ENCODE measurements at regions not wholly inside any gene's neighbourhood (a gene's known extent, or its start where the extent isn't known, plus 50 kb on each side); places are given as distances from the start of the nearest gene placed in this dataset.
"Not testable (repeated sequence)": the region's sequence is repeated elsewhere in the genome, so short reads cannot be mapped to it uniquely, and the experiment has no call there.

GRCh38 chr21:7916329-7917303 is 2604.8 kb upstream of the TPTE start:
- H2AFZ ChIP-seq (ENCODE audit: low read depth, low read length): no peak overlapping the region
- H3K4me2 ChIP-seq (ENCODE audit: insufficient read depth, low read length): no peak overlapping the region
- no peak for ATAC-seq (ENCODE audit: insufficient read depth, low read depth)
- no peak for DNase-seq
- H3K36me3 ChIP-seq (ENCODE audit: insufficient read depth, low read length): no peaks in the 10 kb centered on the region
- H3K9ac ChIP-seq (ENCODE audit: low read depth, low read length): no peak overlapping the region
- H3K27me3 ChIP-seq (ENCODE audit: insufficient read depth, low read length, poor library complexity): no peaks in the 10 kb centered on the region
- no peaks in the 10 kb centered on the region for H3K9me3 ChIP-seq (ENCODE audit: insufficient read depth, low read length, severe bottlenecking)
- no peaks in the 10 kb centered on the region for H3K4me1 ChIP-seq (ENCODE audit: insufficient read depth, low read length)
- H3K79me2 ChIP-seq (ENCODE audit: insufficient read depth, low read length): no peaks in the 10 kb centered on the region
- H3K4me3 ChIP-seq (ENCODE audit: low read depth in 1 of 2, low read length in 2 of 2): no peak overlapping the region
- H3K27ac ChIP-seq (ENCODE audit: low read length): no peak overlapping the region
- no peak for TF ChIP-seq CTCF (IDR thresholded peaks at IDR 0.05; ENCODE audit: borderline replicate concordance, extremely low read depth, low read length, poor library complexity, severe bottlenecking)
- TF ChIP-seq EZH2 (IDR thresholded peaks at IDR 0.05; ENCODE audit: borderline replicate concordance, low read depth, low read length, severe bottlenecking): no peak
- no peaks in the 10 kb centered on the region for H4K20me1 ChIP-seq (ENCODE audit: insufficient read depth, low read length)

DNA sequence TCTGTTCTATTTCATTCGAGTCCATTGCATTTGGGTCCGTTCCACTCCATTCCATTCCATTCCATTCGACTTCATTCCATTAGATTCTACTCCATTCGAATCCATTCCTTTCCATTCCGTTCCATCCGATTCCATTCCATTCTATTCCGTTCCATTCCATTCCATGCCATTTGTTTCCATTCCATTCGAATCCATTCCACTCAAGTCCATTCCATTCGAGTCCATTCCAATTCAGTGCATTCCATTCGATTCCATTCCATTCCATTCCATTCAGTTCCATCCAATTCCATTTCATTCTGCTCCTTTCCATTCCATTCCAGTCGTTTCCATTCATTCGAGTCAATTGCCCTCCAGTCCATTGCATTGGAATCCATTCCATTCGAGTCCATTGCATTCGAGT is 2603.7 kb upstream of the TPTE start:
- Histone ChIP-seq H3K79me2 (ENCODE audit: insufficient read depth, low read length) (no peaks in the 10 kb centered on the region), H3K4me3 (ENCODE audit: low read depth in 1 of 2, low read length in 2 of 2) (no peak overlapping the region), H3K27me3 (ENCODE audit: insufficient read depth, low read length, poor library complexity) (no peaks in the 10 kb centered on the region), H3K4me1 (ENCODE audit: insufficient read depth, low read length) (no peaks in the 10 kb centered on the region), H3K9me3 (ENCODE audit: insufficient read depth, low read length, severe bottlenecking) (no peaks in the 10 kb centered on the region), H4K20me1 (ENCODE audit: insufficient read depth, low read length) (no peaks in the 10 kb centered on the region), H3K36me3 (ENCODE audit: insufficient read depth, low read length) (no peaks in the 10 kb centered on the region), H3K9ac (ENCODE audit: low read depth, low read length) (no peak overlapping the region), H2AFZ (ENCODE audit: low read depth, low read length) (no peak overlapping the region), H3K27ac (ENCODE audit: low read length) (no peak overlapping the region), H3K4me2 (ENCODE audit: insufficient read depth, low read length) (no peak overlapping the region)
- TF ChIP-seq CTCF (IDR thresholded peaks at IDR 0.05; ENCODE audit: borderline replicate concordance, extremely low read depth, low read length, poor library complexity, severe bottlenecking): no peak
- TF ChIP-seq EZH2 (IDR thresholded peaks at IDR 0.05; ENCODE audit: borderline replicate concordance, low read depth, low read length, severe bottlenecking): no peak
- DNase-seq (no peak), ATAC-seq (ENCODE audit: insufficient read depth, low read depth) (no peak)

DNA sequence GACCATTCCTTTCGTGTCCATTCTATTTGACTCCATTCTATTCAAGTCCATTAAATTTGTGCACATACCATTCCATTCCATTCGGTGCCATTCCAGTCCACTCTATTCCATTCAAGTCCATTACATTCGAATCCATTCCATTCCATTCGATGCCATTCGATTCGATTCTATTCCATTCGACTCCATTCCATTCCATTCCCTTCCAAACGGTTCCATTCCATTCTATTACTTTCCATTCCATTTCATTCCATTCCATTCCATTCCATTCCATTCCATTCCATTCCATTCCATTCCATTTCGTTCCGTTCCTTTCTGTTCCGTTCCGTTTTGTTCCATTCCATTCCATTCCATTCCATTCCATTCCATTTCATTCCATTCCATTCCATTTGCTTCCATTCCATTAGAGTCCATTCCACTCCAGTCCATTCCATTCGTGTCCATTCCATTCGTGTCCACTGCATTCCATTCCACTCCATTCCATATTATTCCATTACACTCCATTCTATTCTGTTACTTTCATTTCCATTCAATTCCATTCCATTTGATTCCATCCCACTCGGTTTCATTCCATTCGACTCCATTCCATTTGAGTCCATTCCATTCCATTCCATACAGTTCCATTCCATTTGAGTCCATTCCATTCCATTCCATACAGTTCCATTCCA is 2595.3 kb upstream of the TPTE start:
- peaks cover 68% of the 10 kb centered on the region for H3K9me3 ChIP-seq (ENCODE audit: insufficient read depth, low read length, severe bottlenecking)
- H3K36me3 ChIP-seq (ENCODE audit: insufficient read depth, low read length); DNase-seq; H4K20me1 ChIP-seq (ENCODE audit: insufficient read depth, low read length); H3K27me3 ChIP-seq (ENCODE audit: insufficient read depth, low read length, poor library complexity); H3K79me2 ChIP-seq (ENCODE audit: insufficient read depth, low read length); H3K4me2 ChIP-seq (ENCODE audit: insufficient read depth, low read length); H3K4me3 ChIP-seq (ENCODE audit: low read depth in 1 of 2, low read length in 2 of 2); H3K4me1 ChIP-seq (ENCODE audit: insufficient read depth, low read length); ATAC-seq (ENCODE audit: insufficient read depth, low read depth); H3K9ac ChIP-seq (ENCODE audit: low read depth, low read length); H2AFZ ChIP-seq (ENCODE audit: low read depth, low read length); H3K27ac ChIP-seq (ENCODE audit: low read length): not testable (repeated sequence)

- H3K79me2 ChIP-seq (ENCODE audit: insufficient read depth, low read length); H3K27ac ChIP-seq (ENCODE audit: low read length); H3K27me3 ChIP-seq (ENCODE audit: insufficient read depth, low read length, poor library complexity); DNase-seq; H2AFZ ChIP-seq (ENCODE audit: low read depth, low read length); H3K4me3 ChIP-seq (ENCODE audit: low read depth in 1 of 2, low read length in 2 of 2); H3K36me3 ChIP-seq (ENCODE audit: insufficient read depth, low read length); H4K20me1 ChIP-seq (ENCODE audit: insufficient read depth, low read length); H3K9ac ChIP-seq (ENCODE audit: low read depth, low read length); H3K4me2 ChIP-seq (ENCODE audit: insufficient read depth, low read length); ATAC-seq (ENCODE audit: insufficient read depth, low read depth); H3K4me1 ChIP-seq (ENCODE audit: insufficient read depth, low read length): not testable (repeated sequence)
- peaks cover 89% of the 10 kb centered on the region for H3K9me3 ChIP-seq (ENCODE audit: insufficient read depth, low read length, severe bottlenecking)
Measured at GRCh38 chr21:7928528-7928927, 2592.9 kb upstream of the TPTE start.

GRCh38 chr21:7929586-7929985 is 2591.8 kb upstream of the TPTE start:
- not testable (repeated sequence) for H3K4me1 ChIP-seq (ENCODE audit: insufficient read depth, low read length); H3K4me2 ChIP-seq (ENCODE audit: insufficient read depth, low read length); H3K27ac ChIP-seq (ENCODE audit: low read length); DNase-seq; H3K27me3 ChIP-seq (ENCODE audit: insufficient read depth, low read length, poor library complexity); H3K79me2 ChIP-seq (ENCODE audit: insufficient read depth, low read length); H2AFZ ChIP-seq (ENCODE audit: low read depth, low read length); H4K20me1 ChIP-seq (ENCODE audit: insufficient read depth, low read length); H3K4me3 ChIP-seq (ENCODE audit: low read depth in 1 of 2, low read length in 2 of 2); ATAC-seq (ENCODE audit: insufficient read depth, low read depth); H3K9ac ChIP-seq (ENCODE audit: low read depth, low read length); H3K36me3 ChIP-seq (ENCODE audit: insufficient read depth, low read length)
- peaks cover 90% of the 10 kb centered on the region for H3K9me3 ChIP-seq (ENCODE audit: insufficient read depth, low read length, severe bottlenecking)

DNA sequence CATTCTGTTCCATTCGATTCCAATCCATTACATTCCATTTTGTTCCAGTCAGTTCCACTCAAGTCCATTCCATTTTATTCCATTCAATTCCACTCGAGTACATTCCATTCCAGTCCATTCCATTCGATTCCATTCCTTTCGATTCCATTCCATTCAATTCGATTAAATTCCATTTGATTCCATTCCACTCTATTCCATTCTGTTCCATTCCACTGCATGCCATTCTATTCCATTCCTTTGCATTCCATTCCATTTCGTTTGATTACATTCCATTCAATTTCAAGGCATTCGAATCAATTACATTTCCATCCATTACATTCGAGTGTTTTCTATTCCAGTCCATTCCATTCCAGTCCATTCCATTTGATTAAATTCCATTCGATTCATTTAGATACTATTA is 2590.9 kb upstream of the TPTE start:
- not testable (repeated sequence) for H3K4me1 ChIP-seq (ENCODE audit: insufficient read depth, low read length); H3K27me3 ChIP-seq (ENCODE audit: insufficient read depth, low read length, poor library complexity); H3K9ac ChIP-seq (ENCODE audit: low read depth, low read length); H3K4me2 ChIP-seq (ENCODE audit: insufficient read depth, low read length); H3K36me3 ChIP-seq (ENCODE audit: insufficient read depth, low read length); DNase-seq; H3K27ac ChIP-seq (ENCODE audit: low read length); H3K79me2 ChIP-seq (ENCODE audit: insufficient read depth, low read length); H2AFZ ChIP-seq (ENCODE audit: low read depth, low read length); ATAC-seq (ENCODE audit: insufficient read depth, low read depth); H4K20me1 ChIP-seq (ENCODE audit: insufficient read depth, low read length); H3K4me3 ChIP-seq (ENCODE audit: low read depth in 1 of 2, low read length in 2 of 2)
- peaks cover 90% of the 10 kb centered on the region for H3K9me3 ChIP-seq (ENCODE audit: insufficient read depth, low read length, severe bottlenecking)
